ENCODE measurements at regions not wholly inside any gene's neighbourhood (a gene's known extent, or its start where the extent isn't known, plus 50 kb on each side); places are given as distances from the start of the nearest gene placed in this dataset.

DNA sequence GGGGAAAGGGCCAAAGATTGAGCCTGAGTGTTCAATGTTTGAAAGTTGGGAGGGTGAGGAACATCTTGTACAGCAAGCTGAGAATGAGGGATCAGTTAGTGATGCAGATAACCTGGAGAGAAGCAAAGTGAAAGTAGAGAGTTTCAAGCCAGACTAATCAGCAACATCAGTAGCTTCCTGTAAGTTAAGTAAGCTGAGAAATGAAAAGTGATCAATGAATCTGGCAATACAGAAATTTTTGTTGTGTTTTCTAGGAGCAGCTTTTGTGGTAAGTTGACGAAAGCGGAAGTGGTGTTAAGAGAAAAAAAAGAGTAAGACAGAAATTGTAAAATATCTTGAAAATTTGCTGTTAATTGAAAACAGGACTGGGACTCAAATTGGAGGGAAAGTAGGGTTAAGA lies 855.5 kb upstream of the MAP3K7 start:
- TF ChIP-seq POLR2AphosphoS5 (IDR thresholded peaks at IDR 0.05; ENCODE audit: low read depth, low read length) (no peak), POLR2A (IDR thresholded peaks at IDR 0.05; ENCODE audit: low read depth, low read length) (no peak), TAF1 (IDR thresholded peaks at IDR 0.05; ENCODE audit: borderline replicate concordance, low read depth, low read length) (no peak)
